ENCODE measurements at regions not wholly inside any gene's neighbourhood (a gene's known extent, or its start where the extent isn't known, plus 50 kb on each side); places are given as distances from the start of the nearest gene placed in this dataset.

- no peaks in the 10 kb centered on the region for H3K36me3 ChIP-seq (ENCODE audit: control insufficient read depth, insufficient read depth, low read length)
- ATAC-seq (no peak), DNase-seq (ENCODE audit: low read depth, low spot score) (no peak)
- POLR2A ChIA-PET: no interaction called here
- H3K4me3 ChIP-seq (ENCODE audit: low read depth in 2 of 2, low read length in 2 of 2): no peak overlapping the region
- no peaks in the 10 kb centered on the region for H3K4me1 ChIP-seq (ENCODE audit: control insufficient read depth, insufficient read depth, low read length)
- in situ Hi-C loops (cut with HindIII; ENCODE audit: low pct_unique_long_range_greater_than_20kb, low sequenced_read_pairs) (no loop called here), intact Hi-C loops (cut with micrococcal nuclease; ENCODE audit: unreplicated experiment) (no loop called here)
- TF ChIP-seq POLR2AphosphoS5 (IDR thresholded peaks at IDR 0.05; ENCODE audit: low read depth, low read length): no peak
- TF ChIP-seq, protein P1, sequence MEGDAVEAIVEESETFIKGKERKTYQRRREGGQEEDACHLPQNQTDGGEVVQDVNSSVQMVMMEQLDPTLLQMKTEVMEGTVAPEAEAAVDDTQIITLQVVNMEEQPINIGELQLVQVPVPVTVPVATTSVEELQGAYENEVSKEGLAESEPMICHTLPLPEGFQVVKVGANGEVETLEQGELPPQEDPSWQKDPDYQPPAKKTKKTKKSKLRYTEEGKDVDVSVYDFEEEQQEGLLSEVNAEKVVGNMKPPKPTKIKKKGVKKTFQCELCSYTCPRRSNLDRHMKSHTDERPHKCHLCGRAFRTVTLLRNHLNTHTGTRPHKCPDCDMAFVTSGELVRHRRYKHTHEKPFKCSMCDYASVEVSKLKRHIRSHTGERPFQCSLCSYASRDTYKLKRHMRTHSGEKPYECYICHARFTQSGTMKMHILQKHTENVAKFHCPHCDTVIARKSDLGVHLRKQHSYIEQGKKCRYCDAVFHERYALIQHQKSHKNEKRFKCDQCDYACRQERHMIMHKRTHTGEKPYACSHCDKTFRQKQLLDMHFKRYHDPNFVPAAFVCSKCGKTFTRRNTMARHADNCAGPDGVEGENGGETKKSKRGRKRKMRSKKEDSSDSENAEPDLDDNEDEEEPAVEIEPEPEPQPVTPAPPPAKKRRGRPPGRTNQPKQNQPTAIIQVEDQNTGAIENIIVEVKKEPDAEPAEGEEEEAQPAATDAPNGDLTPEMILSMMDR (IDR thresholded peaks at IDR 0.05): no peak
- TF ChIP-seq, protein P2, sequence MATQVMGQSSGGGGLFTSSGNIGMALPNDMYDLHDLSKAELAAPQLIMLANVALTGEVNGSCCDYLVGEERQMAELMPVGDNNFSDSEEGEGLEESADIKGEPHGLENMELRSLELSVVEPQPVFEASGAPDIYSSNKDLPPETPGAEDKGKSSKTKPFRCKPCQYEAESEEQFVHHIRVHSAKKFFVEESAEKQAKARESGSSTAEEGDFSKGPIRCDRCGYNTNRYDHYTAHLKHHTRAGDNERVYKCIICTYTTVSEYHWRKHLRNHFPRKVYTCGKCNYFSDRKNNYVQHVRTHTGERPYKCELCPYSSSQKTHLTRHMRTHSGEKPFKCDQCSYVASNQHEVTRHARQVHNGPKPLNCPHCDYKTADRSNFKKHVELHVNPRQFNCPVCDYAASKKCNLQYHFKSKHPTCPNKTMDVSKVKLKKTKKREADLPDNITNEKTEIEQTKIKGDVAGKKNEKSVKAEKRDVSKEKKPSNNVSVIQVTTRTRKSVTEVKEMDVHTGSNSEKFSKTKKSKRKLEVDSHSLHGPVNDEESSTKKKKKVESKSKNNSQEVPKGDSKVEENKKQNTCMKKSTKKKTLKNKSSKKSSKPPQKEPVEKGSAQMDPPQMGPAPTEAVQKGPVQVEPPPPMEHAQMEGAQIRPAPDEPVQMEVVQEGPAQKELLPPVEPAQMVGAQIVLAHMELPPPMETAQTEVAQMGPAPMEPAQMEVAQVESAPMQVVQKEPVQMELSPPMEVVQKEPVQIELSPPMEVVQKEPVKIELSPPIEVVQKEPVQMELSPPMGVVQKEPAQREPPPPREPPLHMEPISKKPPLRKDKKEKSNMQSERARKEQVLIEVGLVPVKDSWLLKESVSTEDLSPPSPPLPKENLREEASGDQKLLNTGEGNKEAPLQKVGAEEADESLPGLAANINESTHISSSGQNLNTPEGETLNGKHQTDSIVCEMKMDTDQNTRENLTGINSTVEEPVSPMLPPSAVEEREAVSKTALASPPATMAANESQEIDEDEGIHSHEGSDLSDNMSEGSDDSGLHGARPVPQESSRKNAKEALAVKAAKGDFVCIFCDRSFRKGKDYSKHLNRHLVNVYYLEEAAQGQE (IDR thresholded peaks at IDR 0.05; ENCODE audit: insufficient read depth in 1 of 2, low read depth in 2 of 2, low read length in 1 of 2): no peak
- no peak for TF ChIP-seq SIN3A (IDR thresholded peaks at IDR 0.05; ENCODE audit: borderline replicate concordance, insufficient read depth, low read depth, low read length)
- TF ChIP-seq TCF7L2 (IDR thresholded peaks at IDR 0.05; ENCODE audit: low read depth, low read length): no peak
- H3K27ac ChIP-seq (ENCODE audit: low read length): no peak overlapping the region
- BruUV-seq (replicated peaks): no TSS peak
- CTCF ChIA-PET: no interaction called here
- no peaks in the 10 kb centered on the region for H3K9me3 ChIP-seq (ENCODE audit: control insufficient read depth, insufficient read depth, low read depth, low read length)
- no peaks in the 10 kb centered on the region for H3K27me3 ChIP-seq (ENCODE audit: control insufficient read depth, insufficient read depth, low read length)
Observed at GRCh38 chr17:13917634-13918033, 151.7 kb upstream of the COX10 start.

- no peaks in the 10 kb centered on the region for H3K4me1 ChIP-seq (ENCODE audit: control insufficient read depth, insufficient read depth, low read length)
- POLR2A ChIA-PET: no interaction called here
- no peak for DNase-seq (ENCODE audit: low read depth, low spot score)
- no peak for ATAC-seq
- BruUV-seq (replicated peaks): no TSS peak
- TF ChIP-seq, protein P2 (IDR thresholded peaks at IDR 0.05; ENCODE audit: insufficient read depth in 1 of 2, low read depth in 2 of 2, low read length in 1 of 2): no peak
- no peak for TF ChIP-seq TCF7L2 (IDR thresholded peaks at IDR 0.05; ENCODE audit: low read depth, low read length)
- no peak for TF ChIP-seq SIN3A (IDR thresholded peaks at IDR 0.05; ENCODE audit: borderline replicate concordance, insufficient read depth, low read depth, low read length)
- TF ChIP-seq, protein P1 (IDR thresholded peaks at IDR 0.05): no peak
- TF ChIP-seq POLR2AphosphoS5 (IDR thresholded peaks at IDR 0.05; ENCODE audit: low read depth, low read length): no peak
- in situ Hi-C loops (cut with HindIII; ENCODE audit: low pct_unique_long_range_greater_than_20kb, low sequenced_read_pairs) (no loop called here), intact Hi-C loops (cut with micrococcal nuclease; ENCODE audit: unreplicated experiment) (no loop called here)
- no peaks in the 10 kb centered on the region for H3K36me3 ChIP-seq (ENCODE audit: control insufficient read depth, insufficient read depth, low read length)
- CTCF ChIA-PET: no interaction called here
- no peaks in the 10 kb centered on the region for H3K27me3 ChIP-seq (ENCODE audit: control insufficient read depth, insufficient read depth, low read length)
- H3K4me3 ChIP-seq (ENCODE audit: low read depth in 2 of 2, low read length in 2 of 2): no peak overlapping the region
- H3K27ac ChIP-seq (ENCODE audit: low read length): no peak overlapping the region
- no peaks in the 10 kb centered on the region for H3K9me3 ChIP-seq (ENCODE audit: control insufficient read depth, insufficient read depth, low read depth, low read length)
Observed at GRCh38 chr17:13918247-13918646, 151.1 kb upstream of the COX10 start.
